ENCODE measurements at regions not wholly inside any gene's neighbourhood (a gene's known extent, or its start where the extent isn't known, plus 50 kb on each side); places are given as distances from the start of the nearest gene placed in this dataset.
A peak's percentile ranks its signal among the peaks of the same experiment; 100 is the strongest.
"Not testable (repeated sequence)": the region's sequence is repeated elsewhere in the genome, so short reads cannot be mapped to it uniquely, and the experiment has no call there.

DNA sequence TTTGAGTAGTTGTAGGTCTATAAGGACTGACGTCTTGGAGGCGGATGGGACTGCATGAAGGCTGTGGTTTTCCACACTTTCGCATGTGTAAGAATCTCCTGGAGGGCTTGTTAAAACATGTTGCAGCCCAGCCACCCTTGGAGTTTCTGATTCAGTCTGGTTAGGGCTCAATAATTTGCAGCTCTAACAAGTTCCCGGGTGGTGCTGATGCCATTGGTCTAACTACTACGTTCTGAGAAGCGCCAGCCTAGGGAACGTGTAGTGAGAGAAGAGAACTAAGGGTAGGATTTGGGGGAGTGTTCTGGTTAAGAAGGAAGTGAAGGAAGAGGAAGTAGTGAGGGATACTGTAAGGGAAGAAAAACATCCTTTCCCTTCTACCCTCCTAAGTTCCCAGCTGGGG is 138.9 kb downstream of the LARP7 start:
- DNase-seq (ENCODE audit: low read depth in 2 of 2) = no peak

- no peak for DNase-seq (ENCODE audit: low read depth in 2 of 2)
Measured at GRCh38 chr4:112776535-112776934, 139.6 kb downstream of the LARP7 start.

DNA sequence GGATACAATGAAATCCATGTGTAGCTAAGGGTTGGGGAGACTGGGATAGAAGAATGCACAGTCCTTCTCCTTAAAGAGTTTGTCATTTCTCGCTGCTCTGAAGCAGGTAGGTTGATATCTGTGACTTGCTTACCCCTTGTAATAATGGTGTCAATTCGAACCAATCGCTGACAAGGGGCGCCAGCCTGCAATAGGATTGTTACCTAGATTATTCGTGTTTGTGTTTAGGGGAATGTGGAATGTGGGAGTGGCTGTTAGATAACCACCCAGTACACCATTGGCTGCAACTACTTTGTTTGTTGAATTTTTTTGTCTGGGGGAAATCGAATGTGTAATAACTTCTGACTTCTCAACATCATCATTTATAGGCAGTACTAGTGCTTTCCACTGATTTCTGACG is 141.6 kb downstream of the LARP7 start:
- DNase-seq (ENCODE audit: low read depth in 2 of 2) = no peak

DNA sequence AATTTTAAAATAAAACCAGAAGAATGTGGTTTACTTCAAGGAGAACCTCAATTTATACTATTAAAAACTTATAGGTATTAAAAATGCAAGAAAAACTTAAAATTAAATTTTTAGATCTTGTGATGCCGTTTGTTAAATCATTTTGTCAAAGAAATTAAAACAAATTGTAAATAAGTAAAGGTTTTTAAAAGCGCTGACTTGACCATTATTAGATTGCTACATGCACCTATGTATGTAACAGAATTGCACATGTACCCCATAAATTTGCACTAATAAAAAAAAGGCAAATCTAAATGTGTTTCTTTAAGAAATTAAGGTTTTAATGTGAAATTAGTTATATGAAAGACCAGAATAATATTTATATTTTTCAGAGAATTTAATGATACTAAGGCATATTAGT is 156.1 kb downstream of the LARP7 start:
- no peak for DNase-seq (ENCODE audit: low read depth in 2 of 2)

DNA sequence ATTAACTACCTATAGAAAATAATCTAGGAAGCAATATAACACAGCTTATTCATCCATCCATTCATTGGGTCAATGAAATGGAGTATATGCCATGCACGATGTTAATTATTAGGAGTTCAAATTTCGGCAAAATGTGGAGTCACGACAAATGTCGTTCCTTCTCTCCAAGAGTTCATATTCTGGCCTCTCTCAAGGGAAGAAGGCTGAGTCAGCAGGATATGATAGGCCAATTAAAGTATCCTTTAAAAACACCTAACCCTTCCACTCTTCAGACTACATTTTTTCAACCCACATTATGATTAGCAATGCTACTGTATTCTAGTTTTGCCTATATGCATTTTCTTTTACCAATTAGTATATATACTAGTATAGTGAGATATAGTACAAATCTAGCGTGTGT is 163.1 kb downstream of the LARP7 start:
- DNase-seq (ENCODE audit: low read depth in 2 of 2) = no peak

DNA sequence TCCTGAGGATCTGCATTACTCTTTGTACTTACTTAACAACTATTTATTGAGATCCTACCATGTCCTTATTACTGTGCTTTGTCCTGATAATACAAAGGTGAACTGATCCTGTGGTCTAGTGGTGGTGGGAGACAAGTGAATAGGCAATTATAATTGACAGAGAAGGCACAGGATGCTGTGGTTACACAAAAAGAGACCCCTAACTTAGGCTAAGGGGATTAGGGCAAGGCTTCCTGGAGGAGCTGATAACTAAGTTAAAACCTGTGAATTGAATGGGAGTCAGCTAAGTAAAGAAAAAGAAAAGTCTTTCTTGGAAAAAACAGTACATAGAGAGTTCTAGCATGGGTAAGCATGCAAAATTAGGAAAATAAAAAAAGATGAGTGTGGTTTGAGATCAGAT is 164.4 kb downstream of the LARP7 start:
- no peak for DNase-seq (ENCODE audit: low read depth in 2 of 2)

GRCh38 chr4:112802780-112803179 is 165.8 kb downstream of the LARP7 start:
- no peak for DNase-seq (ENCODE audit: low read depth in 2 of 2)

GRCh38 chr4:112807083-112807482 is 170.1 kb downstream of the LARP7 start:
- no peak for DNase-seq (ENCODE audit: low read depth in 2 of 2)

DNA sequence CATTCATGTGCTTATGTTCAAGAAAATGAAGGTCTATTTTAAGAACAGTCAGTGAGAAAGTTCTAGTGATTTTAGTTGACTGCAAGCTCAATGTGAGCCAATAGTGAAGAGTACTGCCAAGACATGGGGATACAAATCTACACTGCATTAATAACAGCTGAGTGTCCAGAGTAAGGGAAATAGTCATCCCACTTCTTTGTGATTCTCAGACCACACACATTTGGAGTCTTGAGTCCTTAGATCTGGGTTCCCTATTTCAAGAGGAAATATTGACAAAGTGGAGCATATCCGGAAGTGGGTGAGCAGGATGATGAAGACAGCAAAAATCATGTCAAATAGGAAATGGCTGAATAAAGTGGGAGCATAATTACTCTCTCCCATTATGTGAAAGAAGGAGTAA is 171.1 kb downstream of the LARP7 start:
- no peak for DNase-seq (ENCODE audit: low read depth in 2 of 2)

DNA sequence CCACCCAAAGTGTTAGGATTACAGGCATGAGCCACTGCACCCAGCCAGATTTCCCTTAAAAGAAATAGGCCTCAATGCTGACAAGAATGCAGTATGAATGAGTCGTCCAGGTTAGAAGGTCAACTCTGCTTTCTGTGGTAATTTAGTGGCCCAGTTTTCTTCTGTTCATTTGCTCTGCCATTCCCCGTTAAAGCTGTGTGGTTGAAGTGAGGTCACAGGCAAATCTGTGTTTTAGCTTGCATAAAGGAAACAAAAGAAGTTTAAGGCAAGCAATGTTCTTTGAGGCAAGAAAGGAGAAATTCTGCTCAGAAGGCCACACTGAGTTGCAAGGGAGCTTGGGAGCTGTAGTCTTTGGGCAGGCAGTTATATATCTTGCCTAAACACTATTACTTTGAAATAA is 176.8 kb downstream of the LARP7 start:
- DNase-seq (ENCODE audit: low read depth in 2 of 2) = peak in 1 of 2 donors; percentile 6

DNA sequence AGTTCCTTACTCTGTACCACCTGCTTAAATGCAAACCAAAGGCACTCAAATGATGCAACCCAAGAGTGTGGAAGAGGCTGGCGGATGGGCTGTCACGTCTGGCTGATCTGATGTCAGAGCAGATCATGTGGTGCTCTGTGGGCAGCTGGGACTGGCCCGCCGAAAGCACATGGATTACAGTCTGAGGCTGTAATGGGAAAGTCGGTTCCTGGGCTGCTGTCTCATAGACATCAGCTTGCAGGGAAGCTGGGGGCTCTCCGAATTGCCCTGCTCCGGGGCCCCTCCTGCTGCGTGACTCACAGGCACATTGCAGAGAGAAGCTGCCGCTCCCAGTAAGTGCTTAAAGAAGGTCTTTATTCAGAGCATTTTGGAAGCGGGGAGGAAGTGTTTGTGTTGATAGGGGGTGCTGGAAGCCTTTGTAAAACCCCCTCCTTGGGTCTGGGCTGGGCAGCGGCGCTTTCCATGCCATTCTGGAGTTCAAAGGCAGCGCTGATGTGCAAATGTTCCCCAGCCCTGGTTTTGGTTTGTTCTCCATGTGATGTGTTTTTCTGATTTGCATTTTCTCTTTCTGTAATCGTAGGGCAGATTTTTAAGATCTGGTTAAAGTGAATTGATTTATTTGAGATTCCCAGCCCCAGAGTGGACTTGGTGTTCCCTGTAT is 181.1 kb downstream of the LARP7 start:
- peak; percentile 22 to 55 for DNase-seq (ENCODE audit: low read depth in 2 of 2)

DNA sequence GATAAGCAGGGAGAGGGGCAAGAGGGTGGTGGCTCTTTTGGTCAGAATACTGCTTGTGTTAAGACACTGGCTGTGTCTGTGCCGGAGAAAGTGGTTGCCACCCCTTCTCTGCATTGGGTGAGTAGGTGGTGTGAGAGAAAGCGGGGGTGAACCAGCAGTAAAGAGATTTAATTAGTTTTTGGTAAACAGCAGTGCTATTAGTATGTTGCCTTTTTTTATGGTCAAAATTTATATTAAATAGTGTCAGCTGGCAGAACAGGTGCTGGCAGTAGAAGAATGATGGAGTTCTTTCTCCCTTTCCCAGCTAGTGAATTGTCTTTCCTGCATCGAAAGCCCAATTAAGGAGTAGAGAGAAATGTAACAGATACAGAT is 181.6 kb downstream of the LARP7 start:
- DNase-seq (ENCODE audit: low read depth in 2 of 2) = no peak

DNA sequence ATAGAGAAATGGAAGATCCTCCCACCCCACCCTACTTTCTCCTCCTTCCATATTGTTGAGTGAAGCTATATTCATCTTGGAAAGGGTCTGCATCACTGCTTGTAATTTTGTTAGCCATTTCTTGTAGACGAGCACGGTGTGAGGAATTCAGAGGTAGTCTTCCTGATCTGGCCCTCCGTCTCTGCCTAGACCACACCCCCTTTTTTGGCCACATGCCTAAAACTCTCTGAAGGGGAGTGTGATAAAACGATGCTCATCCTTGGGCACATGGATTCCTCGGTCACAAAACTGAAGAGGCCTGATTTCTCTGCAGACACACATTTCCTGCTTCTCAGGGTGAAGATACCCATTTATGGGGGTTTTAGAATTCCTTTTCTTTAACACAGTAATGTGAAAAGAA is 182.8 kb downstream of the LARP7 start:
- DNase-seq (ENCODE audit: low read depth in 2 of 2) = no peak

DNA sequence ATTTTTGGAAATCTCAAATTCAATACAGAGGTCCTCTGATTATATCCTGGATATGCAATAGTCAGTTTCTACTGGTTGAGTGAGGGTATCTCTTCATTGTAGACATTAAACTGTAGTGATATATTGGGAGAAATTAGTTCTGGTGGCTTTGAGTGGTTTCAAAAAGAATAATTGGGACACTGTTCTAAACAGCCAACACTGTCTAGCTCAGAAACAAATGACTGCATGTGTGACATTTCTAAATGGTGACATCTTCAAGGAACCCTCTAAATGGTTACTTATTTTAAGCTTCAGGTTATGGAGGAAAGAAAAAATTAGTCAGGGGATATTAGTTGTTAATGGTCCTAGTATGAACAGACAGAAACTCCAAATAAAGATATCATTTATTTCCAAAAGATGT is 186.2 kb downstream of the LARP7 start:
- DNase-seq (ENCODE audit: low read depth in 2 of 2) = no peak

DNA sequence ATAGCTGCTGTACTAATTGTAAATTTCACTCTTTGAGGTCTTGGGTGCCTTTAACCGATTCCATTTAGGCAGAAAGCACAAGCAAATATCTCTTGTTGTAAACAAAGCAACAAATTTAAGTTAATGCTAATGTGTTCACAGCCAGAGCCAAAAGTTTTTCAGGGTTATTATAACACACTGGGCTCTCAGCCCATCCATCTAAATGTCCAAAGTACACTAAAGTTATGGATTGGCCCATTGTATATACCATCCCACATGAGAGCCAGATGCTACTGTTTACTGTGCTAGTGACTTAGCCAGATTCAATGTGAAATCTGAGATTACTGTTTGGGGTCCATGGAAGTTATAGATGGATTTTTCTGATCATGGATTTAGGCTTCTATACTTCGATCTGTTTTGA is 186.7 kb downstream of the LARP7 start:
- no peak for DNase-seq (ENCODE audit: low read depth in 2 of 2)

DNA sequence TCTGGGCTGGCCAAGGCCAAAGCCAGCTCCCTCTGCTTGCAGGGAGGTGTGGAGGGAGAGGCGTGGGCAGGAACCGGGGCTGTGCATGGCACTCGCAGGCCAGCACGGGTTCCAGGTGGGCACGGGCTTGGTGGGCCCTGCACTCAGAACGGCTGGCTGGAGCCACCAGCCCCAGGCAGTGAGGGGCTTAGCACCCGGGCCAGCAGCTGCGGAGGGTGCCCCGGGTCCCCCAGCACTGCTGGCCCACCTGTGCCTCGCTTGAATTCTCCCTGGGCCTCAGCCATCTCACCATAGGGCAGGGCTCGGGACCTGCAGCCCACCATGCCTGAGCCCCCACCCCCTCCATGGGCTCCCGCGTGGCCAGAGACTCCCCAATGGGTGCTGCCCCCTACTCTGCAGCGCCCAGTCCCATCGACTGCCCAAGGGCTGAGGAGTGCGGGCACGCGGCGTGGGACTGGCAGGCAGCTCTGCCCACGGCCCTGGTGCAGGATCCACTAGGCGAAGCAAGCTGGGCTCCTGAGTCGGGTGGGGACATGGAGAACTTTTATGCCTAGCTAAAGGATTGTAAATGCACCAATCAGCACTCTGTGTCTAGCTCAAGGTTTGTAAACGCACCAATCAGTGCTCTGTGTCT is 193.9 kb downstream of the LARP7 start:
- DNase-seq (ENCODE audit: low read depth in 2 of 2) = no peak

DNA sequence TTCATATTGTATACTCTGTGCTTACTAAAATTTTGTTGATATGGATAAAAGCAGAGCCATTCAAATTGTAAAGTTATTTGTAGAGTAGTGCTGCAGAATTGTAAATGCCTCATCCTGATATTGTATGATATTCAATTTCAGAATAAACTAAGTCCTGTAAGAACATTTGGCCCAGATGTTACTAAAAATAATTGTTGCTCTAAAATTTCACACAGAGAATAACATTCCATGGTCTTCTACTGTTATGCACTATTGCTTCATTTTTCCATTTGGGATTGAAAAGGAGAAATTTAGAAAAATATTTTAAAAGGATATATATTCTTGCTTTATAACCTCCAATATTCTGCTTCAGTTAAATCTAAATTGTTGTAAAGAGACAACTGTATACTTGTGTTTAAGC is 195.6 kb downstream of the LARP7 start:
- no peak for DNase-seq (ENCODE audit: low read depth in 2 of 2)

GRCh38 chr4:112836895-112837294 is 200.0 kb downstream of the LARP7 start:
- no peak for DNase-seq (ENCODE audit: low read depth in 2 of 2)

DNA sequence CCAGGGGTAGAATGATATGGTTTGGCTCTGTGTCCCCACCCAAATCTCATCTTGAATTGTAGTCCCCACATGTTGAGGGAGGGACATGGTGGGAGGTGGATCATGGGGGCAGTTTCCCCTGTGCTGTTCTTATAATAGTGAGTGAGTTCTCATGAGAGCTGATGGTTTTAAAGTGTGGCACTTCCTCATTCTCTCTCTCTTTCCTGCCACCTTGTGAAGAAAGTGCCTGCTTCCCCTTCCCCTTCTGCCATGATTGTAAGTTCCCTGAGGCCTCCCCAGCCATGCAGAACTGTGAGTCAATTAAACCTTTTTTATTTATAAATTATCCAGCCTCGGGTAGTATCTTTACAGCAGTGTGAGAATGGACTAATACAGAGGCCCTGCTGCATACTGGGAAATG is 201.1 kb downstream of the LARP7 start:
- DNase-seq (ENCODE audit: low read depth in 2 of 2) = not testable (repeated sequence)

GRCh38 chr4:112840061-112840460 is 203.1 kb downstream of the LARP7 start:
- no peak for DNase-seq (ENCODE audit: low read depth in 2 of 2)

GRCh38 chr4:112840619-112841018 is 203.7 kb downstream of the LARP7 start:
- no peak for DNase-seq (ENCODE audit: low read depth in 2 of 2)

GRCh38 chr4:112842513-112842912 is 205.6 kb downstream of the LARP7 start:
- no peak for DNase-seq (ENCODE audit: low read depth in 2 of 2)

GRCh38 chr4:112845386-112845785 is 204.1 kb upstream of the ANK2 start:
- no peak for DNase-seq (ENCODE audit: low read depth in 2 of 2)

DNA sequence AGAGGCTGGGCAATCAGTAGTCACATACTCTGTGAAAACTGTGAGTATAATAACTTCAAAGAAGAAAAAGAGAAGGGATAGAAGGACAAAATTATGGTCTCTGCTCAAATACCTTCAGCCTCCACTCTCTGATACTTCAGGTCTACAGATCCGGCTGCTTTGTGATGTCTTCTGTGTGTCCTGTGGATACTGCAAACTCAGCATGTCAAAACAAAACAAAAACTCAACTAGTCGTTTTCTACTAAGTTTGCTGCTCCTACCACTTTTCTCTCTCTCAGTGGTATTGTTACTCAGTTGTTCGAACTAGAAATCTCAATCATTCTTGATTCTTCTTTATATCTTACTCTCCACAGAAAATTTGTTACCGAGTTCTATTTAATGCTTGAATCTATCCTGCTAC is 202.4 kb upstream of the ANK2 start:
- DNase-seq (ENCODE audit: low read depth in 2 of 2) = no peak
